ENCODE measurements at regions not wholly inside any gene's neighbourhood (a gene's known extent, or its start where the extent isn't known, plus 50 kb on each side); places are given as distances from the start of the nearest gene placed in this dataset.

DNA sequence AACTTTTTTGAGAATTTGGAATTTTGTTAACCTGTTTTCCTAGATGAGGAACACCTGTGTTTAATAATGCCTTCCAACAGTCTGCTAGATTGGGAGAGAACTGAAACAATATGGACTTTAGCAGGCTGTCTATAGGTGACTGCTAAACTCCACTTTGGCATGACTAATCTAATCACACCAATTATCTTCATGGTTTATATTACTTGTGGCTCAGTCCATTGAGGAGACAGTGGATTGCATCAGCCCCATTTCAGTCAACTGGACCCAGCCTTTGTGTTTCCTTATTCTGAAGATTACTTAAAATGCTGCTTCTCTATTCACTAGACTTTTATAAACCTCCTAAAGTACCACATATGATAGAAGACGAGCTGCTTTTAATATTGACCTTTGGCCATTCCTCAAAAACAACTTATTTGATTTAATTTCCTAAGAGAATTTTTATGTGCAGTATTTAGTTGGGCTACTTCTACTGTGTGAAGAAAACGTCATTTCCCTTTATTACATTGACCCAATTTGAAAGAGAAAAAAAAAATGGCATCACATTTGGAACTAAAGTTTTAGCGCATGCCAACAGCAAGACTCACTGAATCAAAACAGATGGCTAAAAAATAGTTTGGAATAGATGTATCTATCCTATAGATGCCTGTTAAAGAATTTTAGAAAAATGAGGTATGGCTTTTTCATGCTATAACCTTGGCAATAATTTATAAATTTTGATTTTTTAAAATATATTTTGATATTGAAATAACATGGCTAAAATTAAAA is 295.8 kb downstream of the NDFIP2 start:
- no peak for DNase-seq (ENCODE audit: low spot score)

DNA sequence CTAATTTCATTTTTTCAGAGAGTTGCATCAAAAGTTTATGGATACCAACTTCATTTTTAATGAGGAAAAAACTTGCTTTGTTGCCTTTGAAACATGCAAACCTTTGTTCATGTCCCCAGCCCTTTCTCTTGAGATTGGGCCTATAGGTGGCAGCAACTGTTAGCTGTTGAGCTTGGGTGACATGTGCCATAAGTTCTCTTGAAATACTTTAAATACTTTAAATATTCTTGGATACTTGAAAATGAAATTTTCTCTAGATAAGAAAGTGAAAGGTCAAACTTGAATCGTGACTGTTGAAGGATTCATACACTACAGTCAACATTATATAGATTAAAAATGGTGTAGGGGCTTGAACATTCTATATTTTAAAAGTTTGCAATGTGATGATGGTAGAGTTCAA is 294.9 kb downstream of the NDFIP2 start:
- DNase-seq (ENCODE audit: low spot score), result peak; percentile 42

DNA sequence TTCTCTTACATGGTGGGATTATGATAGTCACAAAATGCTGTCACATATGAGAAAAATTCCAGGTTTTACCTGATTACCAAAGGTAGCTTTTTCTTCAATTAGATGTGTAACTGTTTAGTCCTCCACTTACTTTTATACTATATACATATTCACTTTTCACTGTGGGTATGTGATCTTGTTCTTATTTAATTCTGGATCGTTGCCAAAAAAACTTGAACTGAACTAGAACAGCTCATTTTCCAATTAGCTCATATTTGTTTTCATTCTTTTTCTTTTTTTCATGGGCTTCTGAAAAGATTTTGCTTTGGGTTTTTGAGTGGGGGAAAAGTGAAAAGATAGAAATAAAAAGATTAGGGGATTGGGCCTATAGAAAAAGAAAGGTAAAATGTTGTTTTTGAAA is 291.9 kb downstream of the NDFIP2 start:
- DNase-seq (ENCODE audit: low spot score), result no peak

DNA sequence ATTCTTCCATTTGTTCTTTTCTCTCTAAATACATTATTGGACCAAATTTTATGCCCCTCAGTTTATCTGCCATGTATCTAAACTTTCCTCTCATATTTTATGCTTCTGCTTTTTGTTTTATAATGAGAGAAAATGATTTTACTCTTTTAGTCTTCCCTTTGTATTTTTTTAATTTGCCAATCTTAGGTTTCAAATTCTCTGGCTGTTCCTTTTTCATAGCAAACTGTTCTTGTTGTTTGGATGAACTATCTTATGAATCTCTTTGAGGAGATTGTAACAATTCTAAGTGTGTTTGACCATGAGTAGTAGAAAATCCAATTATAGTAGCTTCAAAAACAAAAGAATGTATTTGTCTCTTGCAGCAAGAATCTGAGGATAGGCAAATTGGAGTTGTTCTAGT is 290.5 kb downstream of the NDFIP2 start:
- DNase-seq (ENCODE audit: low spot score), result no peak

DNA sequence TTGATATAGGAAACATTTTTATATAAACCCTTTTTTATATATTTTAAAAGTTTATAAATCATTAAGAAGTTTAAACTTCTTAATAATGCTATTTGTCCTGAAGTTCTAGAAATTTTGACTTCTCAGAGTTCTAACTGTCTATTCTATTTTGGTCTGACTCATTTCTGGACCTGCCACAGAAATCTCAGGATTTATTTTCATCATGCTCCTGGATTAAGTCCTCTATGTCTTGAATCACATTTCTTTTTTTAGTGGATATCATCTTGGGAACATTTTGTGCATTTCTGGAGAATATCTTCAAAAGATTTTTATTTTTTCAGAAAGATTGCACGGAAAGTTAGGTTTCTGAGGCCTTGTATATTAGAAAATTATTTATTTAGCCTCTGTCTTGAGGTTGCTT is 289.1 kb downstream of the NDFIP2 start:
- no peak for DNase-seq (ENCODE audit: low spot score)

DNA sequence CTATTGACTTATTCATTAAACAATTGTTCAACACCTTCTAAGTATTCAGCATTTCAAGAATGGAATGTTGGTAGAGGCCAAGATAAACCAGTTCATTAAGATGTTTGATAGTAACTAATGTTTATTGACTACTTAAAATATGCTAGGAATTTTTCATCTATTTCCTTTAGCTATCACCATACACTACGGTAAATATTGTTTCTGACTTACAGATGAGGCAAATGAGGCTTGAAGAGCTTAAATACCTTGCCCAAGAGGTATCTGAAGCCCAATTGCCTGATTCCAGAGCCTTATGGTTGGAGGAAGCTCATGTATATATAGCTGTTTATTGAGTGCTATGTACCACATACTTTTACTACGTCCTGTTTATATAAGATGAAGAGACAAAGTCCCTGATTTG is 286.2 kb downstream of the NDFIP2 start:
- DNase-seq (ENCODE audit: low spot score), result no peak

DNA sequence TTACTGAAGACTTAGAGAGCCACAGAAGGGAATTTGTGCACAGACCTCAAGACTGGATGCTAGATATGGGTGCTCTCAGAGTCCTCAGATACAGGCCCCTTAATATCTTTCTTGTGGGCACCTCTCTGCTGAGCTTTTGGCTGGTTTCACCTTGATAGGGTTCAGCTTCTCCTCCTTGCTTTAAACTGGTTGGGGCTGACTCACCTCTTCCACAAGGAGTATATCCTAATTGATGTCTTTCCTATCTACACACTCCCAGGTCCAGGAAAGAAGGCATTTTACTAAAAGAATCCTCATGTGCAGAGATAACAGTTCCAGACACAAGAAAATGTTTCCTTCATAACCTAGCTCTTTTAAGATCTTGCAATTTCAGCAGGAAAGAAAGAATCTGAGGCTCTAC is 284.4 kb downstream of the NDFIP2 start:
- no peak for DNase-seq (ENCODE audit: low spot score)

DNA sequence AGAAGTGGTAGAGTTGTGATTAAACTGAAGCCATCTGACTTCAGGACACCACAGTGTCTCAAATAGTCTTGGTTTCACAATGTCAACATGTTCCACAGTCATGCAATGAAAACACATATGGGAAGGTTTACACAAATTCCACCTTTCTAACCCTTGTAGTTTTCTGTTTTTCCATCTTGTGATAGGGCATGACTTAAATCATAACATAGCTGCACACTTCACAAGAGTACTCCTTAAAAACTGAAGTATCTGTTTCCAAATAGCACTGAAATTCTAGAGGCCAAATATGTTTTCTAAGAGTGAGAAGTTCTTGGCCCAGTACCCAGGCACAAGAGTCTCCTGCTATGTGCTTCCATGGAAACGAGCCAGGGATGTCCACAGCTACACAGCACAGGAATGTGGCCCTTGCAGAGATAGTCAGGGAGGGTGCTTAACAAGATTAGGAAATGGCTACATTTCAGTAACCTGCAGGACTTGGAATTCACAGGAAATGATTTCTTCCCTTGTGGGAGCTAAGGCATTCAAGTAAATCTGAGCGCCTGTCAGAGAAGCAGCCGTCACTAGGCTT is 269.1 kb downstream of the NDFIP2 start:
- DNase-seq (ENCODE audit: low spot score), result no peak

DNA sequence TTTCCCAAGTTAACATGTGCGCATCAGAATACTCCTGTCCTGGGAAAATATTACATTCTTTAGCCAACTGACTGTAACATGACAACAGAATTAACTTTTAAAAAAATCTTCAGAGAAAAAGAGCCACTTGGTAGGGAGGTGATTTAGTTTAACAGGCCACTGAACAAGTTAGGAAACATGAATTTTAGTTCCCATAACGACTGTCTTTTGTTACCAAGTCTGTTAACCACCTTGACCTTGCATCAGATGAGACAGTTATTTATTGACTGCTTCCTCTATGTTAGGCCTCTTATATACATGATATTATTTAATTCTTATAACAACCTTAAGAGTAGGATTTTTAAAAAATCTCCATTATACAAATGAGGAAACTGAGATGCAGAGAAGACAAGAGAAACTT is 268.6 kb downstream of the NDFIP2 start:
- DNase-seq (ENCODE audit: low spot score), result no peak

DNA sequence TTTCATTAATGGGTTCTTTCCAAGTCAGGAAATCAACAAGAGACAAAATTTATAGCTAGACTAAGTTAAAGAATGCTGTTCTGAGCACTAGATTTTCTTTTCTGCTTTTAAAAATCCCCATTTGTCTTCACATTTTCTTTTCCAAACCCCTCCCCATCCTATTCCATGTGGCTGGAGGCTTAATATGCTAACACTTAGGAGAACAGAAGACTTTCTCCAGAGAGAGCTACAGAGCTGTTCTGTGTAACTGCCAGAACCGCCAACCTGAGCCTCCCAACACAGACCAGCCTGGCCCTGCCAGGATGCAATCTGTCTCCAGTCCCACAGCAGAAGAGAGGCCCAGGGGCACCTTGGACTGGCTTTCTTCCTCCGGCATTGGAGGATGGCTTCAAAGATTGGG is 264.1 kb downstream of the NDFIP2 start:
- no peak for DNase-seq (ENCODE audit: low spot score)

DNA sequence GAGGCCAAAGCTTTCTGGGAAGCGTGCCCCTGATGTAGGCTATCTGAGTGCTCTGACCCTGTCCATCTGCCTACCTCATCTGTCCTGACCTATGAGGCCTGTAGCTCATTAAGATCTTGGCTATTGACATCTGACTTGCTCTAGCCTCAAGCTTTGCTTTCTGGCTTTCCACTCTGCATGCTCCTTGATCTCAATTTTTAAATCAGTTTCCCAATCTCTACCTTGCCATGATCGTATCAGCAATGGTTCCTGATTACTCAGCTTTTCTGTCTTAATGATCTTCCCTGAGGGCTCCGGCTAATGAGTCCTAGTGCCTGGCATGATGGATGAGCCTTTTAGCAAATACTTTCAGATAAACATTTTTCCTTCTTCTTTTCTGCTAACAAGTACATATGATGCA is 262.0 kb downstream of the NDFIP2 start:
- DNase-seq (ENCODE audit: low spot score), result no peak

DNA sequence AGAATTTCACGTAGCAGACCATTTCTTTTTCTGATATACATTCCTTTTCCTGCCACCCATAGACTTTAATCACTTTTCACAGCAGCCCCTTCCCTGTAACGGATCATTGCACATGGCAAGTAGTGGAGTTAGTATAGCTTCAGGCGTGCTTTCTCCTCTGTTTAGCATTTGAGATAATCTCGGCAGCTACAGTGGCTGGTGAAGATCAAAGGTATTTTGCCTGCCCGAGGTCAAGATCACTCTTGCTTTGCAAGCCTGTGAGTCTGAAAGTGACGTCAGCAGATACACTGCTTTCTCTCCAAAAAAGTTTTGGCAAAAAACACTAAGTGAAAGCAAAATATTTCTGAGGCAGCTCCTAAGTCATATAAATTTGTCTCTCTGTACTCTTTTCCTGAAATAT is 260.0 kb downstream of the NDFIP2 start:
- DNase-seq (ENCODE audit: low spot score), result no peak

DNA sequence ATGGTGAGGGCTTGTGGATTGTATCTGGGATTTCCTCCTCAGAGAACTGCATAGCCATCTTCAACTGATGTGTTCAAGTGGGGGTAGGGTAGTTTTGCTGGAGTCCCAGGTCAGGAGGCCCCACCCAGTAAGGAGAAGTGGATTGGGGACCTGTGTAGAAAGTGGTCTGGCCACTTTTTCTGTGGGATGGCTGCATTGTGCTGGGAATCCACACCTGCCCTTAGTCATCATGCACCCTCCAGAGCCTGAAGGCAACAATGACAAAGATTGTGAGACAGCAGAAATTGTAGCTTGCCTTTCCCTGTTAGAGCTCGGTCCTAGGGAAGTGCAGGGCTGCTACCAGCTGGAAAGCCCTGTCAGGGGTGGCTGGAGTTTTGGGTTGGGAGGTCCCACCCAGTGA is 255.4 kb downstream of the NDFIP2 start:
- DNase-seq (ENCODE audit: low spot score), result no peak

DNA sequence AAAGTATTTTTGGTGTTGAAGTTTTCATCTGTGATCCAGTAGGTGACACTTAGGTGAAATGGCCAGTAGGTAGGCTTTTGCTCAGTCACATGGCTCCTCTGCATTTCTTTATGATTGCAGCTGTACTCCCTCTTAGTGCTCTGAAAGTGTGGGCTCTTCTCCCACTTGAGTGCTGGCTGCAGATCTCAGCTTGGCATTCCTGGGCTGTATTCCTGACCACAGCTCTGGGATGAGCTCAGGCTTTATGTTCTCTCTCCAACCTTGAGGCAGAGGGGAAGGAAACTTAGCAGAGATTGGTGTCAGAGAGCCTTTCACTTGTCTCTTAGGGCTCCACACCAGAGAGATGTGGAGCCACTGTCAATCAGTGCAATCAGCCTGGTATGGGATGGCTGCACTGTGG is 254.3 kb downstream of the NDFIP2 start:
- DNase-seq (ENCODE audit: low spot score), result no peak

DNA sequence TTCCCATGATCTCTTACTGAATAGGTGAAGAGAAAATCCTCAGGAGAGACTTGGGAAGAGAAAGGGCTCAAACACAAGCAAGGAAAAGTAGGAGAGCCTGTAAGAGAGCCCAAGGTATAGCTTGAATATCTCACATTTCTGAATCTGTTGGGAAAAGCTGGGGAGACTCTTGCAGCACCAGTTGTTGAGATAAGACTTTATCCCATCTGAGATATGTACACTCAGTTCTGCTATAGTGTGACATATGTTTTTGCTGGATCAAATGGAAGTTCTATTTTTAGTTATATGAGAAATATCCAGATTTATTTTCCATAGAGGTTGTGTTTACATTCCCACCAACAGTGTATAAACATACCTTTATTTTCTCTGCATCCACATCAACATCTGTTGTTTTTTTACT is 246.1 kb downstream of the NDFIP2 start:
- no peak for DNase-seq (ENCODE audit: low spot score)

DNA sequence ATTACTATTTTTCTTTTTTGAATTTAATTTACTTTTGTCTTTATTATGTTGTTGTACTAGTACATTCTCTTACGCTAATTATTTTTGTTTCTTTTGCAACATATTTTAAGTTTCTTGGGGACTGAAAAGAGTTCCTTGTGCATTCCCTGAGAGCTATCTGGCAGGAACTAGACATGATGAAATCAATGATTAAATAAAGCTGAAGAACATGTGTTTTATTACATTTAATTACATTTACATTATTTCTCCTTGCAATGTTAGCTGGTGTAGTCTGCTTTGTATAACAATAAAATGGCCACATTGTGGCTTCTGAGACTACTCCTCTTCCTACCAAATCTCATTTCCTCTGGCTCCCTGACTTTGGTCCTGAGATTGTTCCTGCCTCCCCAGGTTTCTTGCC is 244.9 kb downstream of the NDFIP2 start:
- DNase-seq (ENCODE audit: low spot score), result no peak

DNA sequence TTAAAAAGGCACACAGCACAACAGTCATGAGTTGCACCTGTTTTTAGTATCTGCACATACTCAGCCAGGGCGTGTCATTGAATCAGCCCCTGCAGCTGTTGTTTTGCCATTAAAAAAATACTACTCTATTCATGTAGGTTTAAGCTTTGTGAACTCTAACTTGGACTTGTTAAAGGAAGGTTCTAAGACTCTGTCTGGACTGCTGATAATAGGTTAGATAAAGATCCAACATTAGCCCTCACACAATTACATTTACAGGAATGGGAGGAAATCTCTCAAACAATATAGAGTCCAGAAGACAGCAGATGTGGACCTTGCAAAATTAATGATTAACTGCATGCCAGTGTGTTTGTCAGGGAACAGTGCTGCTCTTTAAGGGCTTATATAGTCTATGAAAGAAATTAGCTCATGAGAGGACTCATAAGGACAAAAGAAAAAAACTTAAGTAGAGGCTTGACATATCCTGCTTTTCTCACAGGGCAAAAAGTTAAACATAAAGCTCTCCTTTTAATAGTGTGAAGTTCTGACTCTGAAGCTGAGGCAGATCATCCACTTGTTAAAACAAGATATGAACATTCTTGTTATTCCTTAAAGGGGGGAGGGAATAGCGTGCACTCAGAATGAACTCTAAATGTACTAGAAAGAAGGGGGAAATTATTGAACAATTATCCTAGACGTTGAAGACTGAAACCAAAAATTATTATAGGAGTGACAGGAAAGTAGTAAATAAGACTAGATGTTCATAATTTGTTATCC is 243.6 kb downstream of the NDFIP2 start:
- no peak for DNase-seq (ENCODE audit: low spot score)

DNA sequence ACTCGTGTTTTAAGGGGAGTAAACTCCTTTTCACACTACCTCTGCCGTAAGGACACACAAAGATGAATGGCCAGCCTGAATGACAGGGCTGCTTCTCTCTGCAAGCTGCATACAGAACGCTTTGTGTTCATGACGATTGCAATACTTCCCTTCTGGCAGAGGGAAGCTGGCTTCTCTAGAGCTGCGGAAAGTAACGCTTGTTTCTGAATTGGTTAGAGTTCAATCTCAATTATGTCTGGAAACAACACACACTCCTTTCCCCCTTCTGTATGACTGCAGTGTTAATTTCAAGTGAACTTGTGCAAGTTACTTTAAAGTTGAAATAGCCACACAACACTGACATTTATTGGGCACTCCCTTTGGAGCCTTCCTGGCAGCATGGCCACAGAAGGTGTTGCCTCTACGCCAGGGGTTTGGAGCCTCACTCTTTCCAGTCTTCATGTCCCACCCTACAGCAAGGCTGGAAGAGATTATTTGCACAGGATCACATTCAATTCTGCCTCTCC is 242.6 kb downstream of the NDFIP2 start:
- DNase-seq (ENCODE audit: low spot score), result no peak

DNA sequence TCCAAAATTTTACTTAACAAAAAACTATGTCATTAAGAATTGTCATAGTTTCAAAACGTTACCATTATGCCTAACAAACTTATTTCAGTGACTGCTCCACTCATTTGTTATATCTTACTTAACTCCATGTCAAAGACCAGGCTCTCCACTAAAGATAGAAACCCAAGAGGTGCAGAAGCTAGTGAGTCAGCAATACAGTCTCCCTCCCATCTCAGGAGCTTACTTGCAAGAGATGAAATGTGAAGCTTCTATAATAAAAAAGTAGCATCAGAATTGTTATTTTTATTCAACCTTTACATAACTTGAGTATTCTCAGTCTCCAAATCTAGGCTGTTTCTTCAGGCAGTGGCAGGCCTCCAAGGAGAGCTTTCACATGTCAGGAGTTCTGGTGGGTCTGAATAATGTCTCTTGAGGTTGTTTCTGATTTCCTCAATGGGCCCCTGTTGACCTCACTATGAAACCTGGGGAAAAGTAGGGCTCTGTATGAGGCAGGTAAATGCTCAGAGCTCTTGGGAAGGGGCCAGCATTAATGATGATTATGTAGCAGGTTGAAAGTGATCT is 242.0 kb downstream of the NDFIP2 start:
- no peak for DNase-seq (ENCODE audit: low spot score)

DNA sequence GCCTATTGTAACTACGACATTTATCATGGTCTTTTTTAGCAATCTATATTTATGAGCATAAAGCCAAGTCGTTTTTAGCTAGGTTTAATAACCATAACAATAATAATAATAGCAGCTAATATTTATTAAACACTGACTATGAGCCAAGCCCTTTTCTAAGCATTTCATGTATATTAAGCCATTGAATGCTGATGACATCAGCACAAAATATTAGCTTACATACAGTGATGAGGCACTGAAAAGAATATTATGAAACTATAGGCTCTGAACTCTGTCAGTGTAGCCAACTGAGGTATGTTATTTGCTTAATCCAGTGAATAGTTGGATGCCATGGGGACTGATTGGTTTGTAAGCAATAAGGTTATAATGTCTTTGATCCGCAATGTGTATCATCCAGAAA is 235.2 kb downstream of the NDFIP2 start:
- no peak for DNase-seq (ENCODE audit: low spot score)

DNA sequence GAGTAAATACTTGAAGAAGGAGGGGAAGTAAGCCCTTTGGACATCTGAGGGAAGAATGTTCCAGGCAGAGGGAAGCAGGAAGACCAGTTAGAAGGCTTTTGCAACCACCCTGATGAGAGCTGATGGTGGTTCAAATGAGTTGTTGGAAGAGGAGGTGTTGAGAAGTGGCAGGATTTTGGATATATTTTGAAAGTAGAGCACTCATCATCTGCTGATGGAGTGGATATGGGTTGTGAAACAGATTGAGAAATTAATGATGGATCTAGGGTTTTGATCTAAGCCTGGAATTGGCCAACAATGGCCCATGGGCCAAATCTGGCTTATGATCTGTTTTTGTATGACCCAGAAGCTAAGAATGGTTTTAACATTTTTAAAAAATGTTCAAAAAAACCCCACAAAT is 230.7 kb downstream of the NDFIP2 start:
- no peak for DNase-seq (ENCODE audit: low spot score)

DNA sequence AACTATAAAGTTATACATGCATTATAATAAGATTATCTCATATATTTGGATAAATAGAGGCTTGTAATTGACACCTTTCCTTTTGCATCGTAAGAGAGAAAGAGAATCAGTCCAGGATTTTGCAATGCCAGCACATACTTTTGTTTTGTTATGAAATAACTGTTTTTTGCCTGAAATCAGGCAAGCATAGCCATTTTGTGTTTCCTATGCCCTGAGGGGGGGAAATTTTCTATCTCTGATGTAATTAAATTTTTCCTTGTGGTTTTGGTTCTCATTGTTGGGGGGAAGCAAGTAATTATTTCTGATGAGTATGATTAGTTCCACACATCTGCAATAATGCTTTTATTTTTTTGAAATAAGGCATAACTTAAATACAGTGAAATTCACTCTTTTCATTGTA is 229.4 kb downstream of the NDFIP2 start:
- no peak for DNase-seq (ENCODE audit: low spot score)

DNA sequence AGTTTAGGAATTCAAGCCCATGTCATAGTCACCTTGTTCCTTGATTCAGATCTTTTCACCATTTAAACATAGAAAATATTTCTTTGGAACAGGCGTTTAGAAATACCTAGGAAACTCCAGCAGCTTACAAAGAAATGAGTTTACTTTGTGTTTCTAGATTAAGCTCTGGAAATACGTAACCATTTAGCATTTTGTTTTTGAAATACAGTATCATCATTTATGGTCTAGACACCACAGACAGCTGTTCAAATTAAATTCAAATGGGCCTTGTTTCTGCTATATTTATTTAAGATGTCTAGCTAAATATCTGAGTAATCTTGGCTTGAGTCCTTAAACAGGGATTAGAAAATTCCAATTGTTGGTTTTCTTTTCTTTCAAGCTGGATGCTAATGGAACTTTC is 228.5 kb downstream of the NDFIP2 start:
- DNase-seq (ENCODE audit: low spot score), result no peak

All from NAMALWA (cell line).